HepG2 (cell line): ENCODE measurements at regions not wholly inside any gene's neighbourhood (a gene's known extent, or its start where the extent isn't known, plus 50 kb on each side); places are given as distances from the start of the nearest gene placed in this dataset.

Source experiments
- ATAC-seq: fragments of 200-7000 bp; cut with Tn5 transposase; 3 replicates; pipeline ENCODE4 v1.9.1; 2020; ENCODE audit warnings: mild to moderate bottlenecking, moderate library complexity
- BruUV-seq: library from RNA; stranded (reverse); fragments of 400-500 nt; replicated peaks from 2 replicates; lab custom pipeline; 2021; lab: Mats Ljungman, UMichigan
- CTCF ChIA-PET: fragments of 300-600 bp; formaldehyde crosslinking; extraction: SDS; loops from one replicate; lab custom pipeline; 2021; ENCODE audit warnings: low total read pairs, inconsistent platforms, low intra/inter-chr PET ratio; lab: Yijun Ruan, JAX
- POLR2A ChIA-PET: fragments of 350-600 bp; sonication (Branson Sonifier 250); formaldehyde crosslinking; loops from one replicate; lab custom pipeline; 2020; ENCODE audit warnings: antibody characterized with exemption, inconsistent platforms; lab: Yijun Ruan, JAX
- DNase-seq: peaks from one replicate; pipeline ENCODE4 v3.0.0-alpha.2; 2015; ENCODE audit warnings: low spot score
- FAIRE-seq: peaks from 3 replicates; lab custom pipeline; 2011; peaks lifted over from hg19 to GRCh38; lab: Jason Lieb, UNC
- H2AFZ ChIP-seq: one replicate; pipeline ENCODE4 v1.6.1; 2011; ENCODE audit warnings: low read length, inconsistent platforms
- H3K27ac ChIP-seq: fragments of 300-600 bp; 3 replicates; pipeline ENCODE4 v1.8.0; 2011; ENCODE audit warnings: mixed run types, mild to moderate bottlenecking, mixed read lengths, low read length, inconsistent platforms; ENCODE audit not compliant: insufficient read depth; ENCODE audit errors: extremely low read length
- H3K27me3 ChIP-seq, 2 experiments: fragments of 200-600 bp in 1 of 2; 2 replicates in 1 of 2; 3 replicates in 1 of 2; pipeline versions ENCODE4 v1.6.0 to v1.8.0; 2011; ENCODE audit warnings: low read length in 2 of 2, mild to moderate bottlenecking in 2 of 2, moderate library complexity in 2 of 2, inconsistent platforms in 1 of 2; ENCODE audit not compliant: insufficient read depth in 2 of 2, control insufficient read depth in 1 of 2
- H3K36me3 ChIP-seq, 2 experiments: fragments of 200-600 bp in 1 of 2; replicated peaks in 1 of 2; 2 replicates in 1 of 2; 3 replicates in 1 of 2; pipeline versions ENCODE4 v1.5.1 to v1.8.0; 2011; ENCODE audit warnings: low read length in 2 of 2, inconsistent platforms in 1 of 2; ENCODE audit not compliant: insufficient read depth in 2 of 2, control insufficient read depth in 1 of 2
- H3K4me1 ChIP-seq: 2 replicates; pipeline ENCODE4 v1.5.1; 2012; ENCODE audit warnings: low read length, inconsistent platforms; ENCODE audit not compliant: insufficient read depth
- H3K4me2 ChIP-seq: 2 replicates; pipeline ENCODE4 v1.6.0; 2011; ENCODE audit warnings: low read depth, low read length, inconsistent platforms
- H3K4me3 ChIP-seq, 3 experiments: fragments of 200-600 bp in 1 of 3; sonication (generic), shearing (Covaris generic) in 1 of 3; replicated peaks in 1 of 3; 2 replicates each; pipeline ENCODE4 v1.5.1; 2011 to 2016; ENCODE audit warnings: low read length in 3 of 3, inconsistent platforms in 2 of 3, low read depth in 2 of 3, mild to moderate bottlenecking in 2 of 3, control low read depth in 1 of 3, mixed read lengths in 1 of 3; ENCODE audit not compliant: insufficient read depth in 1 of 3
- H3K79me2 ChIP-seq: one replicate; pipeline ENCODE4 v1.6.1; 2011; ENCODE audit warnings: low read length, inconsistent platforms; ENCODE audit not compliant: insufficient read depth
- H3K9ac ChIP-seq: 2 replicates; pipeline ENCODE4 v1.6.0; 2011; ENCODE audit warnings: mild to moderate bottlenecking, low read depth, low read length, inconsistent platforms; ENCODE audit not compliant: insufficient read depth
- H3K9me3 ChIP-seq: 2 replicates; pipeline ENCODE4 v1.5.1; 2012; ENCODE audit warnings: mild to moderate bottlenecking, low read length
- H4K20me1 ChIP-seq: 2 replicates; pipeline ENCODE4 v1.6.0; 2011; ENCODE audit warnings: inconsistent platforms, mild to moderate bottlenecking, low read length, moderate library complexity; ENCODE audit not compliant: insufficient read depth
- ATF7-NPFF ChIP-seq: sonication (generic); formaldehyde crosslinking; IDR thresholded peaks from 2 replicates; pipeline ENCODE4 v1.8.1; 2023; ENCODE audit warnings: mild to moderate bottlenecking, low read depth, missing genetic modification reagents, moderate library complexity
- ATRX ChIP-seq: sonication (generic); formaldehyde crosslinking; IDR thresholded peaks from 2 replicates; pipeline ENCODE4 v1.4.0; 2020; ENCODE audit warnings: missing genetic modification reagents, borderline replicate concordance
- CTCF ChIP-seq: sonication (generic); formaldehyde crosslinking; IDR thresholded peaks from 2 replicates; pipeline ENCODE4 v1.5.0; 2020; ENCODE audit warnings: mild to moderate bottlenecking, missing genetic modification reagents, moderate library complexity
- JUNB ChIP-seq: sonication (generic); formaldehyde crosslinking; IDR thresholded peaks from 2 replicates; pipeline ENCODE4 v1.8.0; 2022; ENCODE audit warnings: missing genetic modification reagents, mild to moderate bottlenecking, borderline replicate concordance
- SMC3 ChIP-seq: IDR thresholded peaks from 2 replicates; pipeline ENCODE4 v1.6.1; 2011; ENCODE audit warnings: low read length, improper control_type of control experiment
- STAG1 ChIP-seq: sonication (generic); formaldehyde crosslinking; IDR thresholded peaks from 2 replicates; pipeline ENCODE4 v1.4.0; 2020; ENCODE audit warnings: missing genetic modification reagents
- TEAD3 ChIP-seq: optimal IDR thresholded peaks from 2 replicates; pipeline ENCODE3; 2016; ENCODE audit warnings: borderline replicate concordance
- ZSCAN22 ChIP-seq: sonication (generic); formaldehyde crosslinking; IDR thresholded peaks from 2 replicates; pipeline ENCODE4 v1.4.0; 2020; ENCODE audit warnings: mild to moderate bottlenecking, missing genetic modification reagents
- WGBS: methylation state at CpG from one replicate; pipeline ENCODE4 v1.1.6; 2017; ENCODE audit warnings: low lambda C conversion rate; 5-methylcytosine and 5-hydroxymethylcytosine counted together
- in situ Hi-C: cut with HindIII; loops from 2 replicates; pipeline ENCODE4 v1.10.0; 2017; ENCODE audit warnings: low pct_unique_long_range_greater_than_20kb; ENCODE audit not compliant: extremely low pct_ligation_motif_present
- intact Hi-C: fragments of 100-400 bp; cut with micrococcal nuclease; formaldehyde crosslinking; loops from one replicate; pipeline ENCODE4 v1.10.0; 2022; ENCODE audit not compliant: unreplicated experiment

- Histone ChIP-seq H3K9me3 (no peaks in the 10 kb centered on the region), H3K4me3 (no peak overlapping the region), H4K20me1 (no peaks in the 10 kb centered on the region), H3K27me3 (no peaks in the 10 kb centered on the region; a peak in 2 of 5 replicates), H3K4me2 (no peak overlapping the region), H3K36me3 (no peaks in the 10 kb centered on the region), H3K27ac (no peak overlapping the region), H3K4me1 (peaks cover 17% of the 10 kb centered on the region), H2AFZ (no peak overlapping the region), H3K79me2 (no peaks in the 10 kb centered on the region), H3K9ac (no peak overlapping the region)
- ATAC-seq (peak; percentile 16; the same call in 1 of the 3 replicates), FAIRE-seq (no peak), DNase-seq (no peak)
- TF ChIP-seq CTCF (CRISPR knock-in tag), result peak; percentile 34; the same call in 1 of the 2 replicates
- TF ChIP-seq JUNB (CRISPR knock-in tag), result no peak
- no peak for TF ChIP-seq ATF7-NPFF
- no peak for TF ChIP-seq ZSCAN22 (CRISPR knock-in tag)
- TF ChIP-seq SMC3, result peak; percentile 15; the same call in 1 of the 2 replicates
- TF ChIP-seq TEAD3 (CRISPR knock-in tag), result peak; percentile 75
- peak; percentile 35; the same call in 1 of the 2 replicates for TF ChIP-seq STAG1 (CRISPR knock-in tag)
- no peak for TF ChIP-seq ATRX (CRISPR knock-in tag)
- intact Hi-C loops (no loop called here), in situ Hi-C loops (no loop called here)
- BruUV-seq, result no TSS peak
- ChIA-PET CTCF (no interaction called here), POLR2A (no interaction called here)
- WGBS, result 38% methylated on average over 4 of the region's 4 CpGs
Observed at GRCh38 chr2:60337142-60337497, 216.3 kb downstream of the BCL11A start.
